ENCODE measurements at regions not wholly inside any gene's neighbourhood (a gene's known extent, or its start where the extent isn't known, plus 50 kb on each side); places are given as distances from the start of the nearest gene placed in this dataset.
"Not testable (repeated sequence)": the region's sequence is repeated elsewhere in the genome, so short reads cannot be mapped to it uniquely, and the experiment has no call there.

DNA sequence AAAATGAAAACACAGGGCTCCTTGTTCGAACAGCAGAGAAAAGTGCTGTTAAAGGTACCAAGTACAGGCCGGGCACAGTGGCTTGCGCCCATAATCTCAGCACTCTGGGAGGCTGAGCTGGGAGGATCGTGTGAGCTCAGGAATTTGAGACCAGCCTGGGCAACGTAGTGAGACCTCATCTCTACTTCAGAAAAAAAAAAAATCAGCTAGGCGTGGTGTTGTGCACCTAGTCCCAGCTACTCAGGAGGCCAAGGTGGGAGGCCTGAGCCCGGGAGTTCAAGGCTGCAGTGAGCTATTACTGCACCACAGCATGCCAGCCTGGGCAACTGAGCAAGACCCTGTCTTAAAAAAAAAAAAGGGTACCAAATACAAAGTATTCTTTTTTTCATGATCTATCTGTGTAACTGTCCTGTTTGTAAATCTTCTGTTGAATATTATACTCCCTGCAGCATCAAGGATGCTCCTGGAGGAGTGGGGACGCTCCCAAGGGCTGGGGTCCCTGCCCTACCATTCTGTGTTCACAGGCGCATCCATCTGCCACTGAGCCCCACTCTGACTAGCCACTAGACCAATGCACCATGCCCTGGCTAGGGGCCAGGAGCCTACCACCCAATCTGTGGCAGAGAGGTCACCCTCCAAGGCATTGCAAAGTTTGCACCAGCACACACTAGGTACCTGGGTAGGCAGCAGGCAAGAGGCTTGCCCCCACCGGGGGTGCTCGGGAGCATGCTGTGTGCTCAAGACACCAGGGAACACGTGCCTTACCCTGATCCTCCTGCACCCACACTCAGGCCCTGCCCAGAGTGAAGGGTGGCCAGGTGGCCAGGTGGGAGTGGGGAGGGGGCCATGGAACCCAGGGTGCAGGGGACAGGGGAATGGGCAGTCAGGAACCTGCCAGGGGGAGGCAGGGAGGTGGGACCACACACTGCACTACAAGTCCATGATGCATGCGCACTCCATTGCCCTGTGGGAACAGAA lies 67.3 kb upstream of the KMT2C start:
- Histone ChIP-seq H3K27me3 (replicated peaks in 1 of 2; ENCODE audit: control insufficient read depth in 2 of 2, extremely low read depth in 1 of 2, insufficient read depth in 2 of 2, low read length in 1 of 2) (peaks cover 0 to 6% of the 10 kb centered on the region in 2 experiments), H3K9me3 (no peaks in the 10 kb centered on the region), H3K4me1 (ENCODE audit: control insufficient read depth in 1 of 2, extremely low read depth in 1 of 2, insufficient read depth in 2 of 2, low read length in 2 of 2) (no peaks in the 10 kb centered on the region), H3K4me3 (ENCODE audit: control insufficient read depth in 1 of 2, extremely low read depth in 1 of 2, low read length in 1 of 2) (no peak overlapping the region), H3K36me3 (ENCODE audit: control insufficient read depth in 2 of 2, extremely low read depth in 1 of 2, insufficient read depth in 1 of 2, low read length in 1 of 2) (no peaks in the 10 kb centered on the region), H3K27ac (ENCODE audit: low read length) (no peak overlapping the region)
- Mint-ChIP-seq H3K27ac (no peak overlapping the region), H3K36me3 (no peaks in the 10 kb centered on the region), H3K9me3 (no peaks in the 10 kb centered on the region), H3K27me3 (no peaks in the 10 kb centered on the region), H3K4me1 (no peaks in the 10 kb centered on the region), H3K4me3 (no peak overlapping the region)
- ATAC-seq (replicated peaks in 1 of 4) (no peak), DNase-seq (no peak)
- ChIA-PET POLR2A (interaction anchor here in 1 of 2 donors (0.6 kb wide), 1 partner anchor 33 kb away, joined by 3 read pairs; no protein-coding TSS in a partner anchor), CTCF (interaction anchor here in 1 of 2 donors (0.7 kb wide), 1 partner anchor 328 kb away, joined by 3 read pairs; no protein-coding TSS in a partner anchor)
- 74% methylated on average over 8 of the region's 13 CpGs for WGBS (ENCODE audit: insufficient coverage)

GRCh38 chr7:152501506-152501905 lies 65.7 kb upstream of the KMT2C start:
- ATAC-seq (replicated peaks in 1 of 4) (no peak), DNase-seq (no peak)
- 88% methylated on average over 1 of the region's 3 CpGs for WGBS (ENCODE audit: insufficient coverage)
- POLR2A ChIA-PET: interaction anchor here in 1 of 2 donors (0.6 kb wide), 1 partner anchor 355 kb away, joined by 6 read pairs; no protein-coding TSS in a partner anchor
- H3K4me3 ChIP-seq (ENCODE audit: control insufficient read depth in 1 of 2, extremely low read depth in 1 of 2, low read length in 1 of 2): no peak overlapping the region
- H3K36me3 ChIP-seq (ENCODE audit: control insufficient read depth in 2 of 2, extremely low read depth in 1 of 2, insufficient read depth in 1 of 2, low read length in 1 of 2): no peaks in the 10 kb centered on the region
- H3K9me3 Mint-ChIP-seq: no peaks in the 10 kb centered on the region
- H3K36me3 Mint-ChIP-seq: no peaks in the 10 kb centered on the region
- H3K27me3 Mint-ChIP-seq: no peaks in the 10 kb centered on the region
- CTCF ChIA-PET: interaction anchor here (0.6 to 0.7 kb wide), 2 partner anchors 11 to 75 kb away, joined by 3 to 4 read pairs; no protein-coding TSS in a partner anchor
- no peaks in the 10 kb centered on the region for H3K4me1 Mint-ChIP-seq
- no peak overlapping the region for H3K27ac ChIP-seq (ENCODE audit: low read length)
- H3K4me1 ChIP-seq (ENCODE audit: control insufficient read depth in 1 of 2, extremely low read depth in 1 of 2, insufficient read depth in 2 of 2, low read length in 2 of 2): no peaks in the 10 kb centered on the region
- no peak overlapping the region for H3K4me3 Mint-ChIP-seq
- H3K27me3 ChIP-seq (replicated peaks in 1 of 2; ENCODE audit: control insufficient read depth in 2 of 2, extremely low read depth in 1 of 2, insufficient read depth in 2 of 2, low read length in 1 of 2): peaks cover 0 to 6% of the 10 kb centered on the region in 2 experiments
- H3K9me3 ChIP-seq: no peaks in the 10 kb centered on the region
- no peak overlapping the region for H3K27ac Mint-ChIP-seq

- H3K27me3 Mint-ChIP-seq; H3K4me3 ChIP-seq (ENCODE audit: control insufficient read depth in 1 of 2, extremely low read depth in 1 of 2, low read length in 1 of 2); H3K9me3 ChIP-seq; H3K4me1 Mint-ChIP-seq; H3K9me3 Mint-ChIP-seq; H3K27ac Mint-ChIP-seq; DNase-seq; H3K4me1 ChIP-seq (ENCODE audit: control insufficient read depth in 1 of 2, extremely low read depth in 1 of 2, insufficient read depth in 2 of 2, low read length in 2 of 2); H3K36me3 Mint-ChIP-seq; H3K27ac ChIP-seq (ENCODE audit: low read length); H3K36me3 ChIP-seq (ENCODE audit: control insufficient read depth in 2 of 2, extremely low read depth in 1 of 2, insufficient read depth in 1 of 2, low read length in 1 of 2); H3K27me3 ChIP-seq (replicated peaks in 1 of 2; ENCODE audit: control insufficient read depth in 2 of 2, extremely low read depth in 1 of 2, insufficient read depth in 2 of 2, low read length in 1 of 2); H3K4me3 Mint-ChIP-seq; ATAC-seq (replicated peaks in 1 of 4): not testable (repeated sequence)
- ChIA-PET CTCF (interaction anchor here (0.6 to 0.7 kb wide), 2 partner anchors 111 to 1238 kb away, joined by 5 to 8 read pairs; no protein-coding TSS in a partner anchor), POLR2A (interaction anchor here in 1 of 2 donors (0.6 kb wide), 1 partner anchor 16 kb away, joined by 5 read pairs; no protein-coding TSS in a partner anchor)
- 67% methylated on average over 1 of the region's 2 CpGs for WGBS (ENCODE audit: insufficient coverage)
These were observed 64.2 kb upstream of the KMT2C start for GRCh38 chr7:152499969-152500368.

- Mint-ChIP-seq H3K36me3 (no peaks in the 10 kb centered on the region), H3K27ac (no peak overlapping the region), H3K9me3 (peaks cover 0 to 6% (median 0%) of the 10 kb centered on the region in 3 donors), H3K27me3 (no peaks in the 10 kb centered on the region), H3K4me1 (no peaks in the 10 kb centered on the region), H3K4me3 (no peak overlapping the region)
- H3K27me3 ChIP-seq (replicated peaks in 1 of 2; ENCODE audit: control insufficient read depth in 2 of 2, extremely low read depth in 1 of 2, insufficient read depth in 2 of 2, low read length in 1 of 2): peaks cover 0 to 2% of the 10 kb centered on the region in 2 experiments
- no peaks in the 10 kb centered on the region for H3K36me3 ChIP-seq (ENCODE audit: control insufficient read depth in 2 of 2, extremely low read depth in 1 of 2, insufficient read depth in 1 of 2, low read length in 1 of 2)
- CTCF ChIA-PET: no interaction called here
- no peaks in the 10 kb centered on the region for H3K4me1 ChIP-seq (ENCODE audit: control insufficient read depth in 1 of 2, extremely low read depth in 1 of 2, insufficient read depth in 2 of 2, low read length in 2 of 2)
- H3K9me3 ChIP-seq: no peaks in the 10 kb centered on the region
- WGBS (ENCODE audit: insufficient coverage): no CpG with 5 or more reads among the region's 2 CpGs
- H3K4me3 ChIP-seq (ENCODE audit: control insufficient read depth in 1 of 2, extremely low read depth in 1 of 2, low read length in 1 of 2): no peak overlapping the region
- POLR2A ChIA-PET: no interaction called here
- ATAC-seq (replicated peaks in 1 of 4) (no peak), DNase-seq (no peak)
- no peak overlapping the region for H3K27ac ChIP-seq (ENCODE audit: low read length)
These were observed 60.1 kb upstream of the KMT2C start for GRCh38 chr7:152495867-152496266.

DNA sequence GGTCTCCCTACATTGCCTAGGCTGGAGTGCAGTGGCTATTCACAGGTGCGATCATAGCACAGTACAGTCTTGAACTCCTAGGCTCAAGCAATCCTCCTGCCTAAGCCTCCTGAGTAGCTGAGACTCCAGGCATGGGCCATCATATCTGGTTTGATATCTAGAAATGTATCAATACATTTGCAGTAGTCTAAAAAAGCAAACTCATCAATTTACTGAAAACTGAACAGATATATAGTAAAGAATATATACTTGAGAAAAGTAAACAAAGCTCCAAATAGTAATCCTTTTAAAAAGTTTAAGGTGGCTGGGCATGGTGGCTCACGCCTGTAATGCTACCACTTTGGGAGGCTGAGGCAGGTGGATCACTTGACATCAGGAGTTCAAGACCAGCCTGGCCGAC lies 57.1 kb upstream of the KMT2C start:
- CTCF ChIA-PET: no interaction called here
- no peaks in the 10 kb centered on the region for H3K9me3 ChIP-seq
- ATAC-seq (replicated peaks in 1 of 4): no peak
- no peaks in the 10 kb centered on the region for H3K27me3 Mint-ChIP-seq
- H3K27ac Mint-ChIP-seq: no peak overlapping the region
- POLR2A ChIA-PET: no interaction called here
- H3K4me3 Mint-ChIP-seq: no peak overlapping the region
- no peak for DNase-seq
- no peaks in the 10 kb centered on the region for H3K36me3 ChIP-seq (ENCODE audit: control insufficient read depth in 2 of 2, extremely low read depth in 1 of 2, insufficient read depth in 1 of 2, low read length in 1 of 2)
- H3K36me3 Mint-ChIP-seq: no peaks in the 10 kb centered on the region
- peaks cover 0 to 6% (median 0%) of the 10 kb centered on the region in 3 donors for H3K9me3 Mint-ChIP-seq
- H3K27ac ChIP-seq (ENCODE audit: low read length): no peak overlapping the region
- no CpG with 5 or more reads among the region's 3 CpGs for WGBS (ENCODE audit: insufficient coverage)
- H3K4me3 ChIP-seq (ENCODE audit: control insufficient read depth in 1 of 2, extremely low read depth in 1 of 2, low read length in 1 of 2): no peak overlapping the region
- peaks cover 0 to 2% of the 10 kb centered on the region in 2 experiments for H3K27me3 ChIP-seq (replicated peaks in 1 of 2; ENCODE audit: control insufficient read depth in 2 of 2, extremely low read depth in 1 of 2, insufficient read depth in 2 of 2, low read length in 1 of 2)
- H3K4me1 ChIP-seq (ENCODE audit: control insufficient read depth in 1 of 2, extremely low read depth in 1 of 2, insufficient read depth in 2 of 2, low read length in 2 of 2): no peaks in the 10 kb centered on the region
- H3K4me1 Mint-ChIP-seq: no peaks in the 10 kb centered on the region

DNA sequence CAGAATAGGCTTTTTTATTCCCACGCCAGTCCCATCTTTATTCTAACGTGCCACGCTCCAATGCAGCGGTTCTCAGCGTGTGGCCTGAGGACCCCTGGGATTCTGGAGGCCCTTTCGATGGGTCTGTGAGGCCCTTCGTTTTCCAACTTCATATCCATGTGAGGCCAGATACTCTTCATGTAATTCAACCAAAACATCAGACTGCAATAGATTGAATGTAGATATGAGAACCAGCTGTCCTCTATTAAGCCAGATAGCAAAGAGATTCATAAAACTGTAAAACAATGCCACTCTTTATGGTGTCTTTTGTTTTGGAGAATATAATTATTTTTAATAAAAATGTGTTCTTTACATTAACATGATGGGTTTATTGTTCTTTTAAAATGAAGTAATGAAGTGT lies 53.2 kb upstream of the KMT2C start:
- ATAC-seq (replicated peaks in 1 of 4) (no peak), DNase-seq (no peak)
- Histone ChIP-seq H3K4me3 (ENCODE audit: control insufficient read depth in 1 of 2, extremely low read depth in 1 of 2, low read length in 1 of 2) (no peak overlapping the region), H3K4me1 (ENCODE audit: control insufficient read depth in 1 of 2, extremely low read depth in 1 of 2, insufficient read depth in 2 of 2, low read length in 2 of 2) (no peaks in the 10 kb centered on the region), H3K9me3 (no peaks in the 10 kb centered on the region), H3K27ac (ENCODE audit: low read length) (no peak overlapping the region), H3K36me3 (ENCODE audit: control insufficient read depth in 2 of 2, extremely low read depth in 1 of 2, insufficient read depth in 1 of 2, low read length in 1 of 2) (no peaks in the 10 kb centered on the region), H3K27me3 (replicated peaks in 1 of 2; ENCODE audit: control insufficient read depth in 2 of 2, extremely low read depth in 1 of 2, insufficient read depth in 2 of 2, low read length in 1 of 2) (no peaks in the 10 kb centered on the region)
- H3K27me3 Mint-ChIP-seq: no peaks in the 10 kb centered on the region
- ChIA-PET POLR2A (no interaction called here), CTCF (no interaction called here)
- H3K36me3 Mint-ChIP-seq: no peaks in the 10 kb centered on the region
- no CpG with 5 or more reads among the region's 7 CpGs for whole genome bisulfite sequencing (ENCODE audit: insufficient coverage)
- no peak overlapping the region for H3K4me3 Mint-ChIP-seq
- H3K27ac Mint-ChIP-seq: no peak overlapping the region
- H3K4me1 Mint-ChIP-seq: no peaks in the 10 kb centered on the region
- no peaks in the 10 kb centered on the region for H3K9me3 Mint-ChIP-seq
